Lung (tissue), 11 donors: ENCODE measurements at regions not wholly inside any gene's neighbourhood (a gene's known extent, or its start where the extent isn't known, plus 50 kb on each side); places are given as distances from the start of the nearest gene placed in this dataset.

Experiments
- ATAC-seq: fragments of 200-7000 bp; cut with Tn5 transposase; one replicate; pipeline ENCODE4 v1.9.1; 2020; ENCODE audit warnings: moderate number of reproducible peaks; ENCODE audit not compliant: insufficient read depth, low FRiP score
- DNase-seq, 3 donors: peaks; one replicate each; pipeline ENCODE4 v3.0.0-alpha.2; 2013 to 2017
- H3K27ac ChIP-seq, 2 donors: one replicate each; pipeline ENCODE4 v1.5.1; 2013; ENCODE audit warnings: mild to moderate bottlenecking in 2 of 2, moderate library complexity in 2 of 2, control low read depth in 1 of 2, inconsistent platforms in 1 of 2, low read depth in 1 of 2, low read length in 1 of 2
- H3K27me3 ChIP-seq, 3 donors: one replicate each; pipeline ENCODE4 v1.5.1; 2013; ENCODE audit warnings: low read length in 2 of 3; ENCODE audit not compliant: control insufficient read depth in 3 of 3, insufficient read depth in 3 of 3
- H3K36me3 ChIP-seq, 4 donors: one replicate each; pipeline ENCODE4 v1.5.1; 2013; ENCODE audit warnings: low read length in 4 of 4, mild to moderate bottlenecking in 1 of 4, moderate library complexity in 1 of 4; ENCODE audit not compliant: control insufficient read depth in 4 of 4, insufficient read depth in 4 of 4
- H3K4me1 ChIP-seq, 5 donors: one replicate each; pipeline ENCODE4 v1.5.1; 2013; ENCODE audit warnings: low read length in 5 of 5, mild to moderate bottlenecking in 2 of 5, moderate library complexity in 1 of 5; ENCODE audit not compliant: control insufficient read depth in 5 of 5, insufficient read depth in 5 of 5
- H3K4me3 ChIP-seq: one replicate; pipeline ENCODE4 v1.5.1; 2013; ENCODE audit warnings: mild to moderate bottlenecking, control low read depth, moderate library complexity
- H3K9ac ChIP-seq, 2 donors: one replicate each; pipeline ENCODE4 v1.5.1; 2013; ENCODE audit warnings: low read length in 2 of 2, control low read depth in 1 of 2; ENCODE audit not compliant: insufficient read depth in 1 of 2
- H3K9me3 ChIP-seq, 4 donors: one replicate each; pipeline ENCODE4 v1.5.1; 2013; ENCODE audit warnings: low read length in 3 of 4, mild to moderate bottlenecking in 1 of 4, moderate library complexity in 1 of 4; ENCODE audit not compliant: control insufficient read depth in 4 of 4, insufficient read depth in 3 of 4
- WGBS, 2 donors: extraction: QIAGEN DNeasy Blood & Tissue Kit; methylation state at CpG; one replicate each; pipeline ENCODE4 v1.1.7; 2013; 5-methylcytosine and 5-hydroxymethylcytosine counted together
- TF ChIP-seq, protein P1 (sequence below): IDR thresholded peaks from 2 replicates; pipeline ENCODE4 v1.5.1; 2012; ENCODE audit warnings: mild to moderate bottlenecking; ENCODE audit errors: control extremely low read depth, extremely low read depth
- donor health status: control.
- donor health status: control.
- donor health status: Bipolar disorder and iron deficiency.
- donor health status: healthy.
- donor health status: DM: yes; HTN: yes; CAD: no.

DNA sequence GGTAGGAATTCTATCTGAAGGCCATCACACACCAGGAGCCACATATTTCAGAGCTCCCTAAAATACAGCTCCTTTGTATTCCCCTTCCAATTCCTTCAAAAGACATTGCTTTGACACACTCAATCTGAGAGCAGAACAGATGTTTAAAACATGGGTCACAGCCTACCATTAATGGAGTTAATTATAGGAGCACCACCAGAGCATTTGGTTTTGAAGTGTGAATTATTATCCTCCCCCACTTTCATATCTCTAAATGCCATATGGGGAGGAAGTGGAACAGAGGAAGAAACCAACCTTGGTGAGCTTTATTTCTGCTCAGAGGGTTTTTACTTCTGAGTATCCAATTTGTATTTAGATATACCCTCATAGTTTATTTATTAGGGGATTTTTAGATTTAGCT is 50.7 kb upstream of the TNFRSF21 start:
- DNase-seq: no peak
- H3K9ac ChIP-seq: no peak overlapping the region
- TF ChIP-seq, protein P1, sequence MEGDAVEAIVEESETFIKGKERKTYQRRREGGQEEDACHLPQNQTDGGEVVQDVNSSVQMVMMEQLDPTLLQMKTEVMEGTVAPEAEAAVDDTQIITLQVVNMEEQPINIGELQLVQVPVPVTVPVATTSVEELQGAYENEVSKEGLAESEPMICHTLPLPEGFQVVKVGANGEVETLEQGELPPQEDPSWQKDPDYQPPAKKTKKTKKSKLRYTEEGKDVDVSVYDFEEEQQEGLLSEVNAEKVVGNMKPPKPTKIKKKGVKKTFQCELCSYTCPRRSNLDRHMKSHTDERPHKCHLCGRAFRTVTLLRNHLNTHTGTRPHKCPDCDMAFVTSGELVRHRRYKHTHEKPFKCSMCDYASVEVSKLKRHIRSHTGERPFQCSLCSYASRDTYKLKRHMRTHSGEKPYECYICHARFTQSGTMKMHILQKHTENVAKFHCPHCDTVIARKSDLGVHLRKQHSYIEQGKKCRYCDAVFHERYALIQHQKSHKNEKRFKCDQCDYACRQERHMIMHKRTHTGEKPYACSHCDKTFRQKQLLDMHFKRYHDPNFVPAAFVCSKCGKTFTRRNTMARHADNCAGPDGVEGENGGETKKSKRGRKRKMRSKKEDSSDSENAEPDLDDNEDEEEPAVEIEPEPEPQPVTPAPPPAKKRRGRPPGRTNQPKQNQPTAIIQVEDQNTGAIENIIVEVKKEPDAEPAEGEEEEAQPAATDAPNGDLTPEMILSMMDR: no peak
- no peak overlapping the region for H3K27ac ChIP-seq
- H3K4me1 ChIP-seq: no peaks in the 10 kb centered on the region
- no peaks in the 10 kb centered on the region for H3K27me3 ChIP-seq
- no peak overlapping the region for H3K4me3 ChIP-seq
- no peak for ATAC-seq
- H3K36me3 ChIP-seq: no peaks in the 10 kb centered on the region
- H3K9me3 ChIP-seq: no peaks in the 10 kb centered on the region

DNA sequence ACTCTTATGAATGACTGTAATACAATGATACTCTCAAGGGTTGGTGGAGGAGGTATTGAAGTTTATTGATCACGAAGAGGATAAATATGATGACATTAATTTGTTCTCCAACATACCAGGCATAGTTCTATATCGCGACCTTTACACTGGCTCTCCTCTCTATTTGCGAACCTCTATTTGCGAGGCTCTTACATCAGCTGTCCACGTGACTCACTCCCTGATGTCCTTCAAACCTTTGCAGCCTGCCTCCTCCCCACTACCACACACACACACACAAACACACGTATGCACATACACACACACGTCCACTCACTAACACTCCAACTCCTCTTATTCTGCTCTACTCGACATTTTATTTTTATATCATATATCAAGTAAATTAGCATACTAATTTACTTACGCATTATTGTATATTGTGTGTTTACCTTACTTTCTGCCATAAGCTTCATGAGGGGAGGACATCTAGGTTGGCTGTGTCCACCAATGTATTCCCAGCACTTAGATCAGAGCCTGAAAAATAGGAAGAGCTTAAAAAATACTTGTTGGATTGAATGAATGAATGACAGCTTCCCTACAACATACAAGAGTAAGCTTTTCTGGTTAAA is 53.3 kb upstream of the TNFRSF21 start:
- H3K36me3 ChIP-seq: no peaks in the 10 kb centered on the region
- no peaks in the 10 kb centered on the region for H3K4me1 ChIP-seq
- no peaks in the 10 kb centered on the region for H3K9me3 ChIP-seq
- ATAC-seq (no peak), DNase-seq (no peak)
- TF ChIP-seq, protein P1: no peak
- H3K9ac ChIP-seq: no peak overlapping the region
- H3K27me3 ChIP-seq: no peaks in the 10 kb centered on the region
- 75 to 88% methylated on average over 10 of the region's 10 CpGs for WGBS, 2 donors
- H3K27ac ChIP-seq: no peak overlapping the region
- no peak overlapping the region for H3K4me3 ChIP-seq

DNA sequence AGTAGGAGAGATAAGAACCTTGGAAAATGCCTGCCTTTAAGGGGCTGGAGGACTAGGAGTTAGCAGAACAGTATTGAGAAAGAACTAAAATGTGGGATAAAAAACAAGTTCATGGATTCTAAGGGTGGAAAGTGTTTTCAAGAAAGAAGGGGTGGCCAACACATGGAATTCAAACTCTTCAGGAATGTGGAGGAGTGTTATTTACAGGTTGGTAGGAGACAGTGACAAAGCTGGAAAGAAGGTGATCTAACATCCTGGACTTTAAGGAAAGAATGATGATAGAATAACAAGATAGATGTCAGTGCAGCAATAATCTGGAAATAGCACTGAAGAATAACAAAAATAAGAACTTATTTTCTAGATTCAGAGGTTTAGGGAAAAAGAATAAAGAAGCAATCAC is 54.0 kb upstream of the TNFRSF21 start:
- H3K27ac ChIP-seq: no peak overlapping the region
- TF ChIP-seq, protein P1: no peak
- H3K4me3 ChIP-seq: no peak overlapping the region
- no peaks in the 10 kb centered on the region for H3K4me1 ChIP-seq
- H3K9me3 ChIP-seq: no peaks in the 10 kb centered on the region
- H3K36me3 ChIP-seq: no peaks in the 10 kb centered on the region
- no peaks in the 10 kb centered on the region for H3K27me3 ChIP-seq
- H3K9ac ChIP-seq: no peak overlapping the region
- DNase-seq: no peak
- ATAC-seq: no peak

DNA sequence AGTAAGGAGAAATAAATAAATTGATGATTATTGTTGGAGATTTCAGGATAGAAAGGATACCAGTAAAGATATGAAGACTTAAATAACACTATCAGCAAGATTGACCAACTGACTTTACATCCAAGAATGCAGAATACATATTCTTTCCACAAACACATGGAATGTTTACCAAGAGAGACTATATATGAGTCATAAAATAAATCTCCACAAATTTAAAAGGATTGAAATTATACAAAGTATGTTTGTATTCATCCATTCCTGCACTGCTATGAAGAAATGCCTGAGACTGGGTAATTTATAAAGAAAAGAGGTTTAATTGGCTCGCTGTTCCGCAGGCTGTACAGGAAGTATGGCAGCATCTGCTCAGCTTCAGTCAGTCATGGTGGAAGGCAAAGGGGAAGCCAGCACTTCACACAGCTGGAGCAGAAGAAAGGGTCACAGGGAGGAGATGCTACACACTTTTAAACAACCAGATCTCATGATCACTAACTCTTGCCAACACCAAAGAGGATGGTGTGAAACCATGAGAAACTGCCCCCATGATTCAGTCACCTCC is 56.7 kb upstream of the TNFRSF21 start:
- H3K27ac ChIP-seq: no peak overlapping the region
- 48 to 82% methylated on average over 2 of the region's 2 CpGs for WGBS, 2 donors
- H3K27me3 ChIP-seq: no peaks in the 10 kb centered on the region
- no peak overlapping the region for H3K9ac ChIP-seq
- H3K9me3 ChIP-seq: no peaks in the 10 kb centered on the region
- H3K4me1 ChIP-seq: no peaks in the 10 kb centered on the region
- H3K4me3 ChIP-seq: no peak overlapping the region
- TF ChIP-seq, protein P1: no peak
- no peaks in the 10 kb centered on the region for H3K36me3 ChIP-seq
- DNase-seq (no peak), ATAC-seq (no peak)
